Right lobe of liver (tissue), 6 donors: ENCODE measurements at regions not wholly inside any gene's neighbourhood (a gene's known extent, or its start where the extent isn't known, plus 50 kb on each side); places are given as distances from the start of the nearest gene placed in this dataset.

Experiments used
- ATAC-seq, 4 donors: fragments of 200-7000 bp; cut with Tn5 transposase; one replicate each; pipeline ENCODE4 v1.9.1; 2020; ENCODE audit warnings: mild to moderate bottlenecking in 4 of 4, moderate library complexity in 4 of 4
- DNase-seq, 3 donors: peaks; one replicate each; pipeline ENCODE4 v3.0.0-alpha.2; 2020
- H3K27ac ChIP-seq, 3 donors: fragments of 200-600 bp; one replicate each; pipeline ENCODE4 v1.8.0; 2022
- H3K27me3 ChIP-seq, 2 donors: fragments of 200-600 bp; one replicate each; pipeline ENCODE4 v1.8.0; 2022
- H3K36me3 ChIP-seq, 4 donors: fragments of 200-600 bp; sonication (generic) in 1 of 4; one replicate each; pipeline versions ENCODE4 v1.5.1 to v1.8.0; 2017 to 2022; ENCODE audit warnings: control low read depth in 1 of 4
- H3K4me1 ChIP-seq, 4 donors: fragments of 200-600 bp; sonication (generic) in 1 of 4; one replicate each; pipeline versions ENCODE4 v1.5.1 to v1.8.0; 2017 to 2022; ENCODE audit warnings: control low read depth in 1 of 4
- H3K4me3 ChIP-seq, 3 donors: fragments of 200-600 bp; one replicate each; pipeline ENCODE4 v1.8.0; 2022
- H3K9me3 ChIP-seq, 4 donors: fragments of 200-600 bp; sonication (generic) in 1 of 4; one replicate each; pipeline versions ENCODE4 v1.5.1 to v1.8.0; 2017 to 2022; ENCODE audit warnings: control low read depth in 1 of 4
- CTCF ChIP-seq, 4 donors: fragments of 200-600 bp in 3 of 4; fragments of 450-650 bp in 1 of 4; IDR thresholded peaks; one replicate each; pipeline versions ENCODE4 v1.5.1 to v1.8.0; 2016 to 2022; ENCODE audit warnings: antibody characterized with exemption in 4 of 4, mild to moderate bottlenecking in 2 of 4
- POLR2A ChIP-seq: fragments of 450-650 bp; IDR thresholded peaks from one replicate; pipeline ENCODE4 v1.6.1; 2017; ENCODE audit warnings: antibody characterized with exemption, mild to moderate bottlenecking
- WGBS: methylation state at CpG from one replicate; pipeline ENCODE4 v1.1.6; 2018; ENCODE audit warnings: low coverage, low lambda C conversion rate; ENCODE audit not compliant: insufficient coverage; ENCODE audit errors: missing lambda C conversion rate; 5-methylcytosine and 5-hydroxymethylcytosine counted together
- intact Hi-C, 2 donors: fragments of 100-400 bp; cut with DNase I; formaldehyde crosslinking; loops; one replicate each; pipeline versions ENCODE4 v1.11.2 to v1.14.1; 2022
- donor health status: DM: no; HTN: yes; CAD: no.
- donor health status: DM: no; HTN: no; CAD: no.
- donor health status: DM: no; HTN: no; CAD: no.
- donor health status: DM: no; HTN: yes; CAD: no.
- donor health status: DM: no; HTN: yes; CAD: no.

DNA sequence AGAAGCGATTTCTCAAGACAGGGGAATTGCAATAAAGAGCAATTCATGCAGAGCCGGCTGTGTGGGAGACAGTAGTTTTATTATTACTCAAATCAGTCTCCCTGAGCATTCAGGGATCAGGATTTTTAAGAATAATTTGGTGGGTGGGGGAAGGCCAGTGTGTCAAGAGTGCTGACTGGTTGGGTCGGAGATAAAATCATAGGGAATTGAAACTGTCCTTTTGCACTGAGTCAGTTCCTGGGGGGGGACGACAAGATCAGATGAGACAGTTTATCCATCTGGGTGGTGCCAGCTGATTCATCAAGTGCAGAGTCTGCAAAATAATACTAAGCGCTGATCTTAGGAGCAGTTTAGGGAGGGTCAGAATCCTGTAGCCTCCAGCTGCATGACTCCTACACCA lies 502.4 kb downstream of the NLGN4X start:
- TF ChIP-seq POLR2A (no peak), CTCF (IDR thresholded peaks at IDR 0.05) (no peak)
- Histone ChIP-seq H3K9me3 (no peaks in the 10 kb centered on the region), H3K4me3 (no peak overlapping the region), H3K27ac (no peak overlapping the region), H3K4me1 (no peaks in the 10 kb centered on the region), H3K36me3 (no peaks in the 10 kb centered on the region), H3K27me3 (no peaks in the 10 kb centered on the region)
- ATAC-seq = peak; percentile 11 to 53 (median 30)
- 31% methylated on average over 5 of the region's 5 CpGs for WGBS
- DNase-seq = no peak
- intact Hi-C loops = no loop called here

DNA sequence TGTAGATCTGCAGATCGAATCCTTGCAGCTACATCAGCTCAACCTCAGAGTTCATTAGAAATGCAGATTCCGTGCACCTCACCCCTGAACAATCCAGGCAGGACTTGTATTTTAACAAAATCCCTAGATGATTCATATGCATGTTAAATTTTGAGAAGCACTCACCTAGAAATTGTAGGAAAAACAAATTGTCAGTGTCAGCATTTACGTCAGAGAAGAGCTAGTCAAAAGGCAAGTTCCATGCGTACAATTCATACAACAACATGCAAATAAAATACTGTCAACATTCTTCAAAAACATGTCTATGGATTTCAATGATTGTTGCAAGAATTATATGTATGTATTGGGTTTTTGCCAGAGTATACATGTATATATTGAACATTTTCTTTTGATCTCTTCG lies 504.5 kb downstream of the NLGN4X start:
- no peak for ATAC-seq
- H3K9me3 ChIP-seq = no peaks in the 10 kb centered on the region
- H3K27ac ChIP-seq = no peak overlapping the region
- H3K36me3 ChIP-seq = no peaks in the 10 kb centered on the region
- intact Hi-C loops = no loop called here
- TF ChIP-seq CTCF (IDR thresholded peaks at IDR 0.05) = no peak
- TF ChIP-seq POLR2A = no peak
- DNase-seq = no peak
- no peaks in the 10 kb centered on the region for H3K4me1 ChIP-seq
- H3K27me3 ChIP-seq = no peaks in the 10 kb centered on the region
- WGBS = 51% methylated on average over 5 of the region's 5 CpGs
- H3K4me3 ChIP-seq = no peak overlapping the region

DNA sequence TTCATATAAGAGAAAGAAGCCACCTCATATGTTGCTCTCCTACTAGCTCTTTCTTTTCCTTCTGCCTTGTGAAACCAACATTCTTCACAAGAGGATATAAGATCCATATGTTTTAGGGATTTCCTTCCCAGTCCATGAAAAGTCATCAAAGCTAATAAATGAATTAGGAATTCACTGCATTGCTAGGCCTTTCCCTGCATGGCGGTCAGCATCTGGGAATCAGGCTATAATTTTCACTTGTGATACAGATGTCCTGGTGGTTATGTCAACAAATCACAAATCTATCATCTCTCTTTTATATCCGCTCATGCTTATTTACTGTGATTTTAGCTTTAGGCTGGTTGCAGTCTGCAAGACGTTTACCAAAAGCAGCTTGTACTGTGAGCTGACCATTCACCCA lies 510.0 kb downstream of the NLGN4X start:
- H3K4me3 ChIP-seq = no peak overlapping the region
- H3K36me3 ChIP-seq = no peaks in the 10 kb centered on the region
- H3K4me1 ChIP-seq = no peaks in the 10 kb centered on the region
- H3K9me3 ChIP-seq = no peaks in the 10 kb centered on the region
- TF ChIP-seq CTCF (IDR thresholded peaks at IDR 0.05) (no peak), POLR2A (no peak)
- WGBS = 31% methylated on average over 2 of the region's 3 CpGs
- H3K27me3 ChIP-seq = no peaks in the 10 kb centered on the region
- intact Hi-C loops = no loop called here
- H3K27ac ChIP-seq = no peak overlapping the region
- ATAC-seq (no peak), DNase-seq (no peak)

- Histone ChIP-seq H3K36me3 (no peaks in the 10 kb centered on the region), H3K4me1 (no peaks in the 10 kb centered on the region), H3K9me3 (no peaks in the 10 kb centered on the region), H3K27me3 (no peaks in the 10 kb centered on the region), H3K4me3 (no peak overlapping the region), H3K27ac (no peak overlapping the region)
- WGBS = 45% methylated on average over 2 of the region's 2 CpGs
- no peak for DNase-seq
- ATAC-seq = no peak
- intact Hi-C loops = no loop called here
- TF ChIP-seq CTCF (IDR thresholded peaks at IDR 0.05) (no peak), POLR2A (no peak)
Measured at GRCh38 chrX:5716666-5717065, 512.0 kb downstream of the NLGN4X start.

DNA sequence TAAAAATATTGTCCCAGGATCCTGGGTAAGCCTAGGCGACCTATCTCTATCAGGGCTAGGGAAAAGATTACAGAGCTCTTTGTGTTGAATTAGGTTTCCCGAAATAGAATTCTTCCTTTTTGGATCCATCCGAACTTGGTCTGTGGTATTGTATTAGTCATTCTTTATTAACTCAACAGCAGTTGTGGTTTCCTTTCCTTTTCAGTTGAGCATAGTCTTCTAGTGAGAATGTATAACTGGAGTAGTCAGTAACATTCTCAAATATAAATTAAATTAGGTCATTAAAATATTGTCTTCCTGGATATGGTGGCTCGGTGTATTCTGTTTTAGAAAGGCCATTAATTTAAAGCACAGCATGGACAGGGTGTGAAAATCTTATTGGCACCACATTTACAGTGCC lies 520.4 kb downstream of the NLGN4X start:
- H3K36me3 ChIP-seq = no peaks in the 10 kb centered on the region
- ATAC-seq (no peak), DNase-seq (no peak)
- H3K27ac ChIP-seq = no peak overlapping the region
- no peak for TF ChIP-seq CTCF (IDR thresholded peaks at IDR 0.05)
- intact Hi-C loops = no loop called here
- no peaks in the 10 kb centered on the region for H3K4me1 ChIP-seq
- H3K27me3 ChIP-seq = no peaks in the 10 kb centered on the region
- WGBS = 29% methylated on average over 4 of the region's 4 CpGs
- no peak overlapping the region for H3K4me3 ChIP-seq
- H3K9me3 ChIP-seq = no peaks in the 10 kb centered on the region
